ENCODE measurements at regions not wholly inside any gene's neighbourhood (a gene's known extent, or its start where the extent isn't known, plus 50 kb on each side); places are given as distances from the start of the nearest gene placed in this dataset.

- no peaks in the 10 kb centered on the region for H3K79me2 ChIP-seq (ENCODE audit: control insufficient read depth, insufficient read depth, low read length)
- TF ChIP-seq CTCF (conservative IDR thresholded peaks at IDR 0.05 in 1 of 2, IDR thresholded peaks at IDR 0.05 in 1 of 2; ENCODE audit: low read depth in 1 of 2, low read length in 2 of 2): no peak
- TF ChIP-seq EZH2 (IDR thresholded peaks at IDR 0.05; ENCODE audit: low read length, missing control alignments): no peak
- no peak overlapping the region for H3K27ac ChIP-seq (ENCODE audit: insufficient read depth, low read length)
- no peaks in the 10 kb centered on the region for H3K4me1 ChIP-seq (ENCODE audit: control insufficient read depth, extremely low read depth, insufficient read depth, low read length)
- no peak overlapping the region for H3K9ac ChIP-seq (ENCODE audit: insufficient read depth, low read length)
- no peak for DNase-seq (ENCODE audit: low read depth in 2 of 2)
- H3K27me3 ChIP-seq (ENCODE audit: control insufficient read depth, insufficient read depth, low read length): peaks cover 6% of the 10 kb centered on the region
- no peaks in the 10 kb centered on the region for H3K9me3 ChIP-seq (ENCODE audit: control insufficient read depth, insufficient read depth, low read depth, low read length)
- H2AFZ ChIP-seq (ENCODE audit: low read length): no peak overlapping the region
- H4K20me1 ChIP-seq (ENCODE audit: control insufficient read depth, extremely low read depth, insufficient read depth, low read length): no peaks in the 10 kb centered on the region
- H3K36me3 ChIP-seq (ENCODE audit: control insufficient read depth, insufficient read depth, low read length): no peaks in the 10 kb centered on the region
- H3K4me3 ChIP-seq (replicated peaks in 1 of 4; ENCODE audit: control extremely low read depth in 1 of 4, insufficient read depth in 1 of 4, low read depth in 3 of 4, low read length in 4 of 4): no peak overlapping the region
- no peak overlapping the region for H3K4me2 ChIP-seq (ENCODE audit: extremely low read depth, insufficient read depth, low read length)
These were observed 138.6 kb upstream of the RAD23B start for GRCh38 chr9:107144475-107144874.

DNA sequence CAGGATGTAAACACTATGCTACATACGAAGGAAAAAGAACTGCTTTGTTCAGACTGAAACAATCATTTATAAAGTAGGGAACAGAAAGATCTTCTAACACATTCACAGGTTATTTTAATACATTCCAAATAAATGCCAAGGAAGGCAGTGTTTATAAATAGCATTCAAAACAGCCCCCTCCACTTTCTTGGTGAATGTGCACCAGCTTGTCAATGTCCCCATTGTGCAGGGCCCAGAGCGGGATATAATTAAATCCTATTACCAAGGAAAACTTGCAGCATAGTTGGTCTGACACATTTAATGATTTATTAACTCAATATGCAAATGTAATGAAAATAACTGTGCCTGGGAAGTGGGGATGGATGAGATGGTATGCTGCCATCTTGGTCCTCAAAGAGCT, 135.9 kb upstream of the RAD23B start:
- Histone ChIP-seq H3K27me3 (ENCODE audit: control insufficient read depth, insufficient read depth, low read length) (peaks cover 2% of the 10 kb centered on the region), H3K36me3 (ENCODE audit: control insufficient read depth, insufficient read depth, low read length) (no peaks in the 10 kb centered on the region), H3K27ac (ENCODE audit: insufficient read depth, low read length) (no peak overlapping the region), H3K79me2 (ENCODE audit: control insufficient read depth, insufficient read depth, low read length) (no peaks in the 10 kb centered on the region), H3K9ac (ENCODE audit: insufficient read depth, low read length) (no peak overlapping the region), H3K4me2 (ENCODE audit: extremely low read depth, insufficient read depth, low read length) (no peak overlapping the region), H3K4me3 (replicated peaks in 1 of 4; ENCODE audit: control extremely low read depth in 1 of 4, insufficient read depth in 1 of 4, low read depth in 3 of 4, low read length in 4 of 4) (no peak overlapping the region), H4K20me1 (ENCODE audit: control insufficient read depth, extremely low read depth, insufficient read depth, low read length) (no peaks in the 10 kb centered on the region), H3K4me1 (ENCODE audit: control insufficient read depth, extremely low read depth, insufficient read depth, low read length) (no peaks in the 10 kb centered on the region), H2AFZ (ENCODE audit: low read length) (no peak overlapping the region), H3K9me3 (ENCODE audit: control insufficient read depth, insufficient read depth, low read depth, low read length) (no peaks in the 10 kb centered on the region)
- DNase-seq (ENCODE audit: low read depth in 2 of 2): no peak
- TF ChIP-seq CTCF (conservative IDR thresholded peaks at IDR 0.05 in 1 of 2, IDR thresholded peaks at IDR 0.05 in 1 of 2; ENCODE audit: low read depth in 1 of 2, low read length in 2 of 2) (no peak), EZH2 (IDR thresholded peaks at IDR 0.05; ENCODE audit: low read length, missing control alignments) (no peak)

DNA sequence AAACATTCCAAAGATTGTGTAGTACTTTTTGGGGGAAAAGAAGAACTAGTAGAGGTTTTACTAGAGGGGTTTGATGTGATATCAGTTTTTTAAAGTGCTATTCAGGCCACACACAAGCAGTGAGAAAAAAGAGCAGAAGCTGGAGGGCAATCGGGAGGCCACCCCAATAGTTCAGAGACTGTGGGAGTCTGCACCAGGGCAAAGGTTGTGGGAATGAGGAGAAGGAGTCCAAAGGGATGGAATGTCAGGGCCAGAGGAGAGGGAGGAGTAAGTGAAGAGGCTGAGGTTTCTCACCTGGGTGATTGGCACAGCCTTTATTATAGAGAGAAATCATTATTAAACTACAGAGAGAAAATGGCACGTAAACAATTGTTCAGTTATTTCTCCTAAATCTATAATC, 134.9 kb upstream of the RAD23B start:
- no peak for DNase-seq (ENCODE audit: low read depth in 2 of 2)

More for the DNA sequence above, 134.9 kb upstream of the RAD23B start:
- Histone ChIP-seq H4K20me1 (ENCODE audit: control insufficient read depth, extremely low read depth, insufficient read depth, low read length) (no peaks in the 10 kb centered on the region), H3K27me3 (ENCODE audit: control insufficient read depth, insufficient read depth, low read length) (peaks cover 2% of the 10 kb centered on the region), H3K9me3 (ENCODE audit: control insufficient read depth, insufficient read depth, low read depth, low read length) (no peaks in the 10 kb centered on the region), H3K36me3 (ENCODE audit: control insufficient read depth, insufficient read depth, low read length) (no peaks in the 10 kb centered on the region), H3K79me2 (ENCODE audit: control insufficient read depth, insufficient read depth, low read length) (no peaks in the 10 kb centered on the region), H3K9ac (ENCODE audit: insufficient read depth, low read length) (no peak overlapping the region), H2AFZ (ENCODE audit: low read length) (no peak overlapping the region), H3K4me3 (replicated peaks in 1 of 4; ENCODE audit: control extremely low read depth in 1 of 4, insufficient read depth in 1 of 4, low read depth in 3 of 4, low read length in 4 of 4) (no peak overlapping the region), H3K4me1 (ENCODE audit: control insufficient read depth, extremely low read depth, insufficient read depth, low read length) (no peaks in the 10 kb centered on the region), H3K27ac (ENCODE audit: insufficient read depth, low read length) (no peak overlapping the region), H3K4me2 (ENCODE audit: extremely low read depth, insufficient read depth, low read length) (no peak overlapping the region)
- no peak for TF ChIP-seq EZH2 (IDR thresholded peaks at IDR 0.05; ENCODE audit: low read length, missing control alignments)
- TF ChIP-seq CTCF (conservative IDR thresholded peaks at IDR 0.05 in 1 of 2, IDR thresholded peaks at IDR 0.05 in 1 of 2; ENCODE audit: low read depth in 1 of 2, low read length in 2 of 2): no peak
